BE2C (cell line): ENCODE measurements at regions not wholly inside any gene's neighbourhood (a gene's known extent, or its start where the extent isn't known, plus 50 kb on each side); places are given as distances from the start of the nearest gene placed in this dataset.

Experiments
- DNase-seq: peaks from one replicate; pipeline ENCODE4 v3.0.0-alpha.2; 2020
- H3K27me3 ChIP-seq: fragments of 250-450 bp; sonication (Bioruptor Pico); 2 replicates; pipeline ENCODE4 v1.5.1; 2020; ENCODE audit warnings: mild to moderate bottlenecking
- H3K36me3 ChIP-seq: fragments of 250-450 bp; sonication (Bioruptor Pico); 2 replicates; pipeline ENCODE4 v1.5.1; 2020; ENCODE audit warnings: mild to moderate bottlenecking
- H3K4me1 ChIP-seq: fragments of 250-450 bp; sonication (Bioruptor Pico); 2 replicates; pipeline ENCODE4 v1.5.1; 2020
- H3K4me3 ChIP-seq: 2 replicates; pipeline ENCODE4 v1.5.1; 2011; ENCODE audit warnings: low read depth, low read length
- H3K9me3 ChIP-seq: fragments of 250-450 bp; sonication (Bioruptor Pico); 2 replicates; pipeline ENCODE4 v1.5.1; 2020
- CTCF ChIP-seq: IDR thresholded peaks from 2 replicates; pipeline ENCODE4 v1.5.1; 2012; ENCODE audit warnings: mild to moderate bottlenecking, low read depth, low read length

DNA sequence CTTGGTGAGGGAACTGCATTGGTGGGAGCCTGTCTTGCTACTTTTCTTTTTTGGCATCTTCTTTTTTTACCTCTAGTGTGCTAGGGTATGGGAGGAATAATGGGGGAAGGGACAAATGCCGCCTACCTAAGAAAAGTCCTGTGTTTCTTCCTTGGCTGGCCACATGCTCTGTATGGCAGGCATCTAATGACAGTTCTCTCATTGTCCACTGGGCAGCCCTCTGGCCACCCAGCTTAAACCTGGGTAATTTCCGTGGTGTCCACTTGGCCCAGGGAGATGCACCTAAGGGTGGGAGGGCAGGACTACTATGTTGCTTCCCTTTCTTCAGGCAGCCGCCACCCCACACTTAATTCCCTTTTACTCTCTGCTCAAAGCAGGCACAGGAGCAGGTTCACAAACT lies 173.1 kb downstream of the YTHDC2 start:
- no peaks in the 10 kb centered on the region for H3K9me3 ChIP-seq
- H3K4me1 ChIP-seq: no peaks in the 10 kb centered on the region
- TF ChIP-seq CTCF: no peak
- peaks cover 31% of the 10 kb centered on the region for H3K27me3 ChIP-seq
- no peak overlapping the region for H3K4me3 ChIP-seq
- DNase-seq: no peak
- H3K36me3 ChIP-seq: no peaks in the 10 kb centered on the region

- H3K36me3 ChIP-seq: no peaks in the 10 kb centered on the region
- H3K27me3 ChIP-seq: peaks cover 52% of the 10 kb centered on the region
- H3K4me1 ChIP-seq: no peaks in the 10 kb centered on the region
- H3K9me3 ChIP-seq: no peaks in the 10 kb centered on the region
- H3K4me3 ChIP-seq: no peak overlapping the region
- no peak for DNase-seq
- TF ChIP-seq CTCF: no peak
Observed at GRCh38 chr5:113689647-113690046, 176.2 kb downstream of the YTHDC2 start.

DNA sequence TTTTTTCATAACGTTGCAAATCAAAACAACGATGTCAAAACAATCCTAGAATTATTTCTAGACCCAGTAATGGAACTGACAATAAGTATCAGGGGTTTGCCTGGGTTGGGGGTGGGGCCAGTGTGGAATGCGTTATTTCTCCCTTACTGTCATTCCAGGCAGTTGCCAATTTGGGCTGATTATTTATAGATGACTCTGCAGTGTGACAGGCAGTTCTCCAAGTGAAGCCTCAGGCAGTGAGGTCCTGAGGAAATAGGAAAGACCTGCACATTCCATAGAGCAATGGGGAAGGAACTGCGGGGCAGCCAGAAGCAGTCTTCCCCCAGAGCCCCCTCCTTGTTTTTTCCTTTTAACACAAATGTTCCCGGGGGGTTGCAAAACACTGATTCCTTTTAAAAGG lies 179.0 kb downstream of the YTHDC2 start:
- H3K27me3 ChIP-seq: peaks cover 47% of the 10 kb centered on the region
- no peak overlapping the region for H3K4me3 ChIP-seq
- H3K9me3 ChIP-seq: no peaks in the 10 kb centered on the region
- TF ChIP-seq CTCF: no peak
- no peak for DNase-seq
- H3K4me1 ChIP-seq: no peaks in the 10 kb centered on the region
- H3K36me3 ChIP-seq: no peaks in the 10 kb centered on the region

GRCh38 chr5:113692891-113693457 lies 179.5 kb downstream of the YTHDC2 start:
- H3K4me3 ChIP-seq: no peak overlapping the region
- H3K4me1 ChIP-seq: no peaks in the 10 kb centered on the region
- peaks cover 43% of the 10 kb centered on the region for H3K27me3 ChIP-seq
- TF ChIP-seq CTCF: no peak
- no peaks in the 10 kb centered on the region for H3K36me3 ChIP-seq
- DNase-seq: no peak
- H3K9me3 ChIP-seq: no peaks in the 10 kb centered on the region

DNA sequence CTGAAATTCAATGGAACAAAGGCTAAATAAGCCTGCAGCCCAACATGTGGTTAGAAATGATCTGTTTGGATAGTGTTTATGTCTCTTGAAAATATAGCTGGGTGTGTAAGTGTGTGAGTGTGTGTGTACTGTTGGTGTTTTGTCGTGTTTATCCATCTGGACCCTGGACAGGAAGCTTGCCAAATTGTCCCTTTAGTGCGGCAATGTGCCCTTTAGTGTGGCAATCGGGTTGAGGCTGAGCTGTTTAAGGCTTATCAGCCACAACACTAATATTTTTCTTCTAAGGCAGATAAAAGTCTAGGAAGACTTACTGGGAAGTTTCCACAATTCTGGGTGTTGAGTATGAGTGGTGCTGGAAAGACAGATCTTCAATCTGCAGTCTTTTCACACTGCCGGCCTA lies 180.2 kb downstream of the YTHDC2 start:
- peaks cover 37% of the 10 kb centered on the region for H3K27me3 ChIP-seq
- no peak for DNase-seq
- no peak overlapping the region for H3K4me3 ChIP-seq
- H3K4me1 ChIP-seq: no peaks in the 10 kb centered on the region
- no peaks in the 10 kb centered on the region for H3K9me3 ChIP-seq
- no peak for TF ChIP-seq CTCF
- H3K36me3 ChIP-seq: no peaks in the 10 kb centered on the region

DNA sequence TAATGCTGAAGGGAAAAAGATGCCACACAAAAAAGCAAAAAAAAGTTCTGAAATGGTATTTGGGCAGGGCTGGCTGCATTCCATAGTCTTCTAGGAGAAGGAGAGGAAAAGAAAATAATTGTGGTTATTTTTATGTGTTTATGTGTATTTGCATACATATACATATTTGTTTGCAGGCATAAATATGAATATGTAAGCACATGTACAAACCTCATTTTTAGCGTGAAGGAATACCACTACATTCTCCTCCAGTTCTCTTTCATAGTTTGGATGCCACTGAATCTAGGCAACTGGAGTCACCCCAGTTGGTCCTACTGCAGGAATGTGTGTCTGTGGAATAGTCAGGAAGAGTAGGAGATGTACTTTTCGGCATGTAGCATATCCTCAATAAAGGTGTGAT lies 181.1 kb downstream of the YTHDC2 start:
- Histone ChIP-seq H3K36me3 (no peaks in the 10 kb centered on the region), H3K4me3 (no peak overlapping the region), H3K27me3 (peaks cover 31% of the 10 kb centered on the region), H3K4me1 (no peaks in the 10 kb centered on the region), H3K9me3 (no peaks in the 10 kb centered on the region)
- no peak for TF ChIP-seq CTCF
- no peak for DNase-seq
